ENCODE measurements at regions not wholly inside any gene's neighbourhood (a gene's known extent, or its start where the extent isn't known, plus 50 kb on each side); places are given as distances from the start of the nearest gene placed in this dataset.

DNA sequence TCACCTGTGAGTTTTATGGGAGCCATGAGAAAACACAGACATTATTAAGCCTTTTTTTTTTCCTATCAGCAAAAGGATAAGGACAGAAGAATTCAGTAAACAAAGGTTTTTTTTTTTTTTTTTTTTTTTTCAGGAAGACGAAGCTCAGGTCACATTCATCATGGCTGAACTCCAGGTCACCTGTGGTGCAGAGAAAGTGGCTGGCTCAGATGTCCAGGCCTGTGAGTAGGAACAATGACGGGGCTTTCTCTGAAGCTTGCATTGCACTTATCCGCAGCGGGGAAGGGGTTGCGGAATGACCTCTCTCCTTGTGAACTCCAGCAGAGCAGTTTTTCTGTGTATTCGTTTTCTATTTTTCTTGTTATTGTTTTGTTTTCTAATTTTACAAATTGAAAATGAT is 759.6 kb upstream of the TMEM132C start:
- DNase-seq (ENCODE audit: low read depth in 2 of 2, low spot score in 1 of 2), result no peak

DNA sequence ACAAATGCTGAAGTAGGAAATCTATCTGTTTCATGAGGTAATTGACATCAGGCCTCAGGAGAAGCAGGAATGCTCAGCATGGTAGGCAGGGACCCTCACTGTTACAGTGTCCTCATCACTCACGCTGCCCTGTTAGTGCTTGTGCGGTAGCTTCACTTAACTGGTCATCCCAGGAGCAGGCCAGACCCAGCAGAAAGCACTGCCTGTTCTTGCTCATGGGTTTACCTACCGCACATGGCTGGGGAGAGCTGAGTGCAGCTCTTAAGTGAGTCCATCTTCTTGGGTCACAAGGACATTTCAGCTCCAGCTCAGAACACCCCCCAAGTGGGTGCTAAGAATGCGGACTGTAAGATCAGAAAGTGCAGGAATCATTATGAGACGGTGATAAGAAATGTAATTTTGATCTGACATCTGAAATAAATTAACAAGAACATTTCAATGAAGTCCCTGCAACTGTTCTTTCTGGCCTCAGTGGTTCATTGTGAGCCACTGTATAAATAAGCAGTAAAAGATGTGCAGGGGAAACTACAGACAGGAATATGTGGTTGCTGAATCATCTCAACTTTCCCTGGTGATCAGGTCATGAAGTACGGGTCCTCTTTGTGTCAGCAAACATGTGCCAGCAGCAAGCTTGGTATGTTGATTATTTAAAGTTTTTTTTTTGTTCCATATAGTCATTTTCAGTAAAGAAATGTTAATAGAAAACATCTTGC is 757.7 kb upstream of the TMEM132C start:
- no peak for DNase-seq (ENCODE audit: low read depth in 2 of 2, low spot score in 1 of 2)

DNA sequence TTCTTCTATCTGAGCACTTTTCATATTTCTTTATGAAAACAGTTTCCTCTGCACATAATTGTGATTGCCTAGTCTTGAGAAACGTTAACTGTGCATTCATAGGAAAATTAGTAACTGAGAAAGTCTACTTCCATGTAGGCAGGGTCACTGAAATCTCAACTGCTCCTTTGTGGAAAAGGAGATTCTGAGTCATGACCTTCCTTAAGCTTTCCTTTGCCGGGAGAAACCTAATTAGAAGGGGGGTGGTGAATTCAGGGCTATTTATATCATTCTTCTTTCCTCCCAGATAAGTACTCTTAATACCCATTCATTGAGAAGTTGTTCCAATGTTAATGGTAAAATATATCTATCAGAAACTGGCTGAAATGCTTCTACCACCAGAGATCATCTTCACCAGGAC is 751.0 kb upstream of the TMEM132C start:
- DNase-seq (ENCODE audit: low read depth in 2 of 2, low spot score in 1 of 2), result no peak

DNA sequence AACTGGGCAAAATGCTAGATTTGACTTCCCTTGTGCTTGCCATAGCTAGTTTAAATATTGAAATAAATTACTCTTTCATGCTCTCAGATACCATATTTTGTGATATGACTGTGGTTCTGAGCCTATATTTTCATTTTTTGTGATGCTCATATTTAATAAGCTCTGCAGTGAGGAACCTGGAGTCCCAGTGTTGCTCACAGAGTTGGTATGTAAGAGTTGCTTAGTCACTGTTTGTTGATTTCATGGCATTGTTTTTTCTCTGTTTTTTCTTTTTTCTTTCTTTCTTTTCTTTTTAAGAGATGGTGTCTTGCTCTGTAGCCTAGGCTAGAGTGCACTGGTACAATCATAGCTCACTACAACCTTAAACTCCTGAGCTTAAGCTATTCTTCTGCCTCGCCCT is 750.5 kb upstream of the TMEM132C start:
- no peak for DNase-seq (ENCODE audit: low read depth in 2 of 2, low spot score in 1 of 2)

DNA sequence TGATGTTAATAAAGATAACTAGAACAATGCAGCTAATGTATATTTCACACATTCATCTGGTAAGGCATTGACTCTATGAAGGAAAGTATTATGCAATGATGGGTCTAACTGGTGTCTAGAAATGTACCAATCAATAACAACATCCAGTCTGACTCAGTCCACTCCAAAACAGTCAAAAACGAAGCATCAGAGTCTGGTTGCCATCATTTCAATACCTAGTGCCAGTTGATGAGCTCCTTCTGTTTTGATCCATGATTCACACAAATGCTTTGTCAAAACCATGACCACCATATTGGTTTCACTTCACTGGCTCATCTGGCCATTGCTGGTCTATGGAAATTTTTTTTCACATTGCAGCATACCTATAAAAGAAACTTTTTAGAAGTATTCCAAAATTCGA is 747.2 kb upstream of the TMEM132C start:
- no peak for DNase-seq (ENCODE audit: low read depth in 2 of 2, low spot score in 1 of 2)

DNA sequence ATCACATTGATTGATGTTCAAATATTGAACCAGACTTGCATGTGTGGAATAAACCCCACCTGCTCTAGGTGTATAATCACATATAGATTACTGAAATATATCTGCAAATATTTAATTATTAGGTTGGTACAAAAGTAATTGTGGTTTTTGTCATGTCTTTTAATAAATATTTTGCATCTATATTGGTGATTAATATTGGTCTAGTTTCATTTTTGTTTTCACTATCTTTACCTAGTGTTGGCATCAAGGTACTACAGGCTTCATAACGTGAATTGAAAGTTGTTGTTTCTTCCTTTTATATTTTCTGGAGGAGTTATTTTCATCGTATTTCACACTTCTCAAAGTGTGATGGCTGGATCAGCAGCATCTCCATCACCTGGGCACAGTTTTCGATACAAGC is 740.0 kb upstream of the TMEM132C start:
- DNase-seq (ENCODE audit: low read depth in 2 of 2, low spot score in 1 of 2), result no peak

DNA sequence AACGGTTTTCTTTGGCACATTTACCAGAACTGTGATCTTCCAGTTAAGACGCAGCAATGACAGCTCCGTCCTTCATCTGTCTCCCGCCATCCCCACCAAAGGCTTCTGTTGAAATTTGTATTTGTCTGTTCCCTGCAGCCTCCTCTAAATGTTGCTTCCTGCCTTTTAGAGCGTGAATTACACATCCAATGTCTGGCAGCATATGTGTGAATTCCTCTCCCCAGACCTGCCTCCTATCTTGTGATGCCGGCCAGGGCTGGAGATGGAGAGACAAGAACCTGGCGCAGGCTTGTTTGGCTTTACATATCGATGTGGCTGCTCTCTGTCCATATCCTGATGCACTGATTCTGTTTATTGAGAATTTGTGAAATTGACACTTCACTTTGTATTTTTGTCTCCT is 738.4 kb upstream of the TMEM132C start:
- DNase-seq (ENCODE audit: low read depth in 2 of 2, low spot score in 1 of 2), result no peak

DNA sequence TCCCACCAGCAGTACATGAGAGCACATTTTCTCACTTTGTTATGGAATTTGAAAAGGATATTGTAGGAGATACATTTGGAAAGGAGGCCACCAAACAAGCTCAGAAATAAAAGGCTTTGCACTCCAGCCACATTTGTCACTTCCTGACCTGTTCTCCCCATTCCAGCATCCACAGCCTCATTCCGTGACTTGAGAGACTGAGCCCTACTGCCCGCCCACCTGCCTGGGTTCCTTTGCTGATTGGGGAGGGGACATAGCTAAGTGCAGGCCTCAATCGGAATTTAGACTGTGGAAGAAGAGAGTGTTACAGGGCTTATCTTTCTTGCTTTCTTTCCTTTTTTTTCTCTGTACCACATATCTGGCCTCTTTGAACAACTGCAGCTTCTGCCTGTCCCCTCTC is 735.4 kb upstream of the TMEM132C start:
- no peak for DNase-seq (ENCODE audit: low read depth in 2 of 2, low spot score in 1 of 2)

DNA sequence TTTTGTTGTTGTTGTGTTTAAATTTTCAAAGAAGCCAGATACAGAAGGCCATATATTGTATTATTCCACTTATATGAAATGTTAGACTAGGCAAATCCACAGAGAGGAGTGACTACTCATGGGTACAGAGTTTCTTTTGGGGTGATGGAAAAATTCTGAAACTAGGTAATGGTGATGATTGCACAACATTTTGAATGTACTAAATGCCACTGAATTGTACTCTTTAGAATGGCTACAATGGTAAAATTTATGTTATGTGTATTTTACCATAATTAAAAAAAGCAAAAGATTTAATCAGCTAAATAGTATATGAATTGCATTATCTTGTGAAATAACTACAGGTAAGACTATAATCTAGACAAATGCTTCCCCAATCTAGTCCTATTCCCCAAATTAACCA is 733.6 kb upstream of the TMEM132C start:
- no peak for DNase-seq (ENCODE audit: low read depth in 2 of 2, low spot score in 1 of 2)

DNA sequence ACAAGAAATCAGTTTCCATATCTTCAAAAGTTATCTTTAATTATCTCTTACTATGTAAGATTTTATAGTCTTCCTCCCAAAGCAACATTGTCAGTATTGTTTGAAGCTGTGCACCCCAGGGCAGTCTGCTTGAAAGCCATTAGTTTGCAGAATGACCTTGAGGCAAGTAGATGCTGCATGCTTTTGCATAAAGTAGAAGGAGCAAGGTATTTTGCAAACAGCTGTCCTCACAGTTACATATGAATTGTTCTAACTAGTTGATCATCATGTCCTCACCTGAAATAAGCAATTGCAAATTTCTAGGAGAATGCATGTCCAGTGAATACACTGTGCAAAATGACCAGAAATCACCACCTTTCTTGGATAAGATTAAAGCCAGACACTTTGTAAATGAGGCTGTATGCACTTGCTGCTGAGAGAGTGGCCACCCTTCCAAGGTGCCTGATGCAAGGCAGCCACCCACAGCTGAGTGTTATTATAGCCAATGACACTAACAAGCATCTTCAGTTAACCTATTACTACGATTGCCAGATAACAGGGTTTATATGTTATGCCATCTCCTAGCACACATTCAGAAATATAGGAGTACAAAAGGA is 730.0 kb upstream of the TMEM132C start:
- no peak for DNase-seq (ENCODE audit: low read depth in 2 of 2, low spot score in 1 of 2)

DNA sequence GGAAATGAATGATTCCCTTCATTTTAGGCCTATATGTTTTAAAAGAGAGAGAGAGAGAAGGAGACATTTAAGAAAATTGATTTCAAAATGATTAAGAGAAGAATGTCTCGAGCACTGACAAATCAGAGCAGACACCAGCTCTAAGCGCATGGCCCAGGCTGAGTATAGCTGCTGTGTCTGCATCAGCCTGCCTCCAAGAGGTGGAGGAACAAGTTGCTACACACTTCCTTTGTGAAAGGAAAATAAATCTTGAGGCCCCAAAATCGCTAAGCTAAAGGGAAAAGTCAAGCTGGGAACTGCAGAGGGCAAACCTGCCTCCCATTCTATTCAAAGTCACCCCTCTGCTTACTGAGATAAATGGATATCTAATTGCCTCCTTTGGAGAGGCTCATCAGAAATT is 728.7 kb upstream of the TMEM132C start:
- no peak for DNase-seq (ENCODE audit: low read depth in 2 of 2, low spot score in 1 of 2)

DNA sequence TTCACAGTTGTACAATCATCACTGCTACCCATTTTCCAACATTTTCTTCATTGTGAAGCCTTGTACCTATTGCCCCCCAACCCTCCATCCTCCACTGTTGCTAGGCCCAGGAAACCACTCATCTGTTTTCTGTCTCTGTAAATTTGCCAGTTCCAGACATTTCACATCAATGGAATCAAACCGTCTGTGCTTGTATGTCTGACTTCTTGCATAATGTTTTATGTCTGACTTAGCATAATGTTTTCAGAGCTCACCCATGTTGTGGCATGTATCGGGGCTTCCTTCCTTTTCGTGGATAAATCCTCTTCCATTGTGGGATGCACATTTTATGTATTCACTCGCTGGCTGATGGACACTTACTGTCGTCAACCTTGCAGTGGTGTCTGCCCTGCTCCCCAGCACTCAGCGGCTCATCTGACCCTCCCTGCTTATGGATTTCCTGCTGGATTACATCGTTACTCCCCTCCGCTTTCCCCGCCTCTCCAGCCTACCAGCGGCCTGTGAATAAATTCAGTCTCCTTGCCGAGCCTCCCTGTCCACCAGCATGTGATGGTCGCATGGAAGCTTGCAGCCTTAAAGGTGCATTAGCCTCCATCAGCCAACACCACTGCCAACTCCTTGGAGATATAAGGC is 727.6 kb upstream of the TMEM132C start:
- no peak for DNase-seq (ENCODE audit: low read depth in 2 of 2, low spot score in 1 of 2)

DNA sequence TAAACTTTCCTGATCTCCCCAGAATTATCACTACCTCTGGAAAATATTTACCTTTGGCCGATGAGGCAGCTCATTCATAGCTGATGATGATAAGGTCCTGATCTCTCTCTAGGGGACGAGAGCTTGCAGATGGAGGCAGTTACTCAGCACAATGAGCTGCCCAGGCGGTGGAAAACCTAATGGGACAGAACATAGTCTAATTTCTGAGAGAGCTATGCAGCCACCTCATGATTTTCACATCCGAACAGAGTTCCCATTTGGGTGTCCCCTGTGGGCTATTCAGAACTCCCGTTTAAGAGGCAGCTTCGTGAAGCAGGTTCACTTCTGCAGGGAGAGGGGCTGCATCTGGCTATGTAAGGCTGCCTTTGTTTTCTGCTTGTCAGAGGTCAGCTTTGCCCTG is 724.6 kb upstream of the TMEM132C start:
- no peak for DNase-seq (ENCODE audit: low read depth in 2 of 2, low spot score in 1 of 2)

DNA sequence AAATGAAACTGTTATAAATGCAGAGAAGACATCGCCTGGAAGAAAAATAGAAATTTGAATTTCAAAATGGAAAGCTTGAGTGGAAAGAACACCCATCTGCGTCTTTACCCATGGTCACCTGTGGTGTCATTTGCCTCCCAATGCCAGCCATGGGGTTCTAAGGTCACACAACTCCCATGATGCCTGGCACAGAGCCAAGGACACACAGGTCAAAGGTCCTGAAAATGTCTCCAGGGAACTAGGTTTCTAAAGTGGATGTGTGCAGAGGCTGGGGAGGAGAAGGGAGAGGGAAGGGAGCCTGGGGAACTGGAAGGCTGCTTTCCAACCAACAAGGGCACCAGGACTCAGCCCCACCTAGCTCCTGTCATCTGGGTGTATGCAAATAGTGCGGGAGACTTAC is 724.0 kb upstream of the TMEM132C start:
- DNase-seq (ENCODE audit: low read depth in 2 of 2, low spot score in 1 of 2), result no peak

DNA sequence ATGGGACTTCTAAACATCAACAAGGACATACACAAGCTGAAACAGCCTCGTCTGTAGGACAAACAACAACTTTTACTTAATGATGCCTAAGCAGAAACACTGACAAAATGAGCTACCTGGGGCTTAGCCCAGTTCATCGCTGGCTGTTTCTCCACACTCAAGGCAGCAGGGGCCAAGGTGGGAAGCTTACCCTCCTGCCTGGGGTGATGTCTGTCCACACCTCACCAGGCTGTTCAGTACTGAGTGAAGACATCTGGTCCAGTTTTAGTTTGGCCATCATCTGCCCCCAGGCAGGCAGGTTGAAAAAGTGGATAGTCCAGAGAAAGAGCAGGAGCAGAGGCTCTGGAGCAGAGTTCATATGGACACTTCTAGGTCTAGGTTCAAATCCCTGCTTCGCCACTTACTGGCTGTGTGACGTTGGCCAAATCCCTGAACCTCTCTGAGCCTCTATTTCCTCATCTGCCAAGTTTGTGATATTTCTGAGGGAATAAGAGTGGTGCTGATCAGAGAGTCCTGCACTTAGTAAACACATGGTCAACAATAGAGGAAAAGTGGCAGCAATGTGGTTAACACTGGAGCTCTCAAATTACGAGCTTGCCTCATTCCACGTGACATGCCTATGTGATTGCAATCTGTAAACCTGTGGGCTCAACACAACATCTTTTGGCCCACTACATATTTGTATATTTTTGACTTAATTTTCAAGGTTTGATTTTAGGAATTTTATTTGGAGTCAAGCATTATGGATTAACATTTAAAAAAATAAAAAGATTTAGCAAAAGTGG is 720.1 kb upstream of the TMEM132C start:
- DNase-seq (ENCODE audit: low read depth in 2 of 2, low spot score in 1 of 2), result no peak

DNA sequence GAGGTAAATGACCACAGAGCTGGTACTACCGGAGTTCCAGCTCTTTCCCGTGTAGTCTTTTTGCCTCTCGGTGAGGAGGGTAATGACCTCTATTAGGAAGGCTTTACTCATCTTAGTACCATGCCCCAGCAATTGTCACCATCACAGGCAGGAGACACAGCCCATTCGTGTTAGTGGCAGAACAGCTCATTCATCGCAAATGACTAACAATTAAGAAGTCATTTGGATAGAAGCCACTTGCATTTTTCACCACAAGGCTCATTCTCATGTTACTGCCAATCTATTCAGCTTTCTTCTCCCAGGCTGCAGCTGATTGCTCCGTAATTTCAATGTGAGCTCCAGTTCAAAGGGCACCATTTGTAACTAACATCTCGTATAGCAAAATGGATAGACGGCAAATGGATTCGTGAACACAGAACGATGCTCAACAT is 718.8 kb upstream of the TMEM132C start:
- no peak for DNase-seq (ENCODE audit: low read depth in 2 of 2, low spot score in 1 of 2)

DNA sequence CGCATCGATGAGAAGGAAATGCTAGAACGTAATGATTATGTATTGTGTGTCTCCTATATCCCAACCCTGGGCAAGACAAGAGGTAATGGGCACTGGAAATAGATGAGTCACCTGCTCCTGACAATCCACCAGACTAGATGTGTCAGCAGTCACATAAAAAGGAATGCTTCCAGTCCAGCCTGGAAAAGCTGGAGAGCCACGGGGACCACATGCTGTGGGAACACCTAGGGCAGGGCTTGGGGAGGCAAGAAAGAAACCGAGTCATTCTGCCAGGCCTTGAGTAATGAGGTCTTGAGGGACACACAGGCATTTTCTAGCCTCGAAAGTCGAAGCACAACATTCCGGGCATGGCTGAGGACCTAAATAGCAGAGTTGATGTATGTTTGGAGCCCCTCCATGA is 716.7 kb upstream of the TMEM132C start:
- DNase-seq (ENCODE audit: low read depth in 2 of 2, low spot score in 1 of 2), result no peak

DNA sequence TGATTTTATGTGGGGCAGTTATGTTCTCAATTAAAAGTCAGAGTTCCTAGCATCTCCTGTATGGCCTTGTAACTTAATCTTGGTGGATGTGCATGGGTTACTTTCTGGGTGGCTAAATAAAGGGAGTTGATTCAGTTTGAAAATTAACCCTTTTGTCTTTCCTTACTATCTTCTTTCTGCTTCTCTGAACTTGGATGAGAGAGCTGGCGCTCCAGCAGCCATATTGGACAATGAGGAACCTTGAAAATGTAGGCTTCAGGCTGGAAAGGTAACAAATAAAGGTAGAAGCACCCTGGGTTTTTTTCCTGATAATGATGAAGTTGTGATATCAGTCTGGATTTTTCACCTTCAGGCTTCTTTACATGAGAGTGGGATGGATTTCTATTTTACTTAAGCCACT is 714.1 kb upstream of the TMEM132C start:
- DNase-seq (ENCODE audit: low read depth in 2 of 2, low spot score in 1 of 2), result no peak

DNA sequence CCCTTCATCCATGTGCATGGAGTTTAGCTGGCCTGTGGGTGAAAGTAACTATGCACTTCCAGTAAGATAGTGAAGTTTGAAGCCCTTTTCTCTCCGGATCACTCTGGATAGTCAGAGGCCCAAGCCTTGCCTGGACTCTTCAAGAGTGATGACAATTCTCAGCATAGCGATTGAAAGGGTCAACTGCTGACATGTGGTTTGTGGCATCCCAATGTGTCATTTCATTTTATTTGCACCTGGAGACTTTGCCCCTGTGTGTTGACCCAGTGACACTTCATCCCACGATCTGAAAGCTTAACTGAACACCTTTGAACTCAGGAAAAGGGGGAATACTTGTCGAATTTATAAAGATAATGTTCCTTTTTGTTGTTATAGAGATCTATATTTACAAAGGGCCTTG is 711.9 kb upstream of the TMEM132C start:
- no peak for DNase-seq (ENCODE audit: low read depth in 2 of 2, low spot score in 1 of 2)

DNA sequence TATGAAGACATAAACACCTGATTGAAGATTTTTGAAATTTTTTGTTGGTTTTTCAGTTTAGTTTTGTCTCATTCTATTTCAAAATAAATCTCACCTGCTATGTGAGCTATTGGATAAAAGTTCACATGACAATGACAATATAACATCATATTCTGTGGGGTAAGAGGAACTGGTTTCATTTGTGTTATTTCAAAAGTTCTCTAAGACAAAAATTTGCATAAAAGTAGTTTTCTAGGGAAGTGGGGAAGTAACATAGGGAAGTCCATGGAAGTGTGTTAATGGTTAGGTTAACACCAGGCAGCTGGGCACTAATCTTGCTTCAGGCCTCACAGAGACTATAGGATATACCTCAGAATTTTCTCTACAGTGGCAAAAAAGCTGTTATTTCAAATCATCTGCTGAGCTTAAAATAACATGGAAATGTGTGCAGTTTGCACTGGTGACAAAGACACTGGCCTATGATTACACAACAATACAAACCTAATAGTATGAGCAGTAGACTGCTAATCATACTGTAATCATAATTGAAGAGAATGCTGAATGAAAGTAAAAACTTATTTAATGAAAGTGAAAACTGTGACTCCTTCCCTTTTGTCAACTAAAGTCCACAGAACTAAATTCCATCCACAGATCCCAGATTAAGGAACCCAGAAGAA is 710.6 kb upstream of the TMEM132C start:
- DNase-seq (ENCODE audit: low read depth in 2 of 2, low spot score in 1 of 2), result no peak

DNA sequence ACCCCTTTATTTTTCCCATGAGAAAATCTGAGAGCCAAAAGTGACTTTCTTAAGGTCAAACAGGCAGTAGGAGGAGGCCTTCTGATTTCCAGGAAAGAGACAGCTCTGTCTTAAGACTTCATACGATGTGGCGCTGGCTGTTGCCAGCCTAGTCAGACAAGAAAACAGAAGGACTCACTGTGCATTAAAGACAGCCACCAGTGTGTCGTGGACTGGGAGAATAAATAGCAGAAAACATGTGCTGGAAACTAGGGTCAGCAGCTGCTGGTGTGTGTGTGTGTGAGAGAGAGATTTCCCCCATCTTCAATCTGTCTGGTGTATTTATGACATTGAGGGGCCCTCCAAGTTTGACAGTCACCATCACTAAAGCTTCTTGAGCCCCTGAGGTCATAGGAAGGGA is 708.6 kb upstream of the TMEM132C start:
- DNase-seq (ENCODE audit: low read depth in 2 of 2, low spot score in 1 of 2), result no peak

All from stimulated activated CD8-positive, alpha-beta memory T cell treated with anti-CD3 and anti-CD28 coated beads, Interleukin-4, amount 100 ng/mL, for 1 hour (primary cell).